ENCODE measurements at regions not wholly inside any gene's neighbourhood (a gene's known extent, or its start where the extent isn't known, plus 50 kb on each side); places are given as distances from the start of the nearest gene placed in this dataset.

GRCh38 chr2:195138435-195138834 is 518.6 kb upstream of the SLC39A10 start:
- TF ChIP-seq POLR2A (IDR thresholded peaks at IDR 0.05; ENCODE audit: borderline replicate concordance, extremely low read depth, insufficient read depth, insufficient read length) (no peak), SRF (IDR thresholded peaks at IDR 0.05; ENCODE audit: low read depth) (no peak), ZFX (IDR thresholded peaks at IDR 0.05) (no peak), TCF7L2 (IDR thresholded peaks at IDR 0.05; ENCODE audit: borderline replicate concordance, extremely low read depth, insufficient read depth, insufficient read length) (no peak), MAX (IDR thresholded peaks at IDR 0.05) (no peak)
- TF ChIP-seq, protein P1, sequence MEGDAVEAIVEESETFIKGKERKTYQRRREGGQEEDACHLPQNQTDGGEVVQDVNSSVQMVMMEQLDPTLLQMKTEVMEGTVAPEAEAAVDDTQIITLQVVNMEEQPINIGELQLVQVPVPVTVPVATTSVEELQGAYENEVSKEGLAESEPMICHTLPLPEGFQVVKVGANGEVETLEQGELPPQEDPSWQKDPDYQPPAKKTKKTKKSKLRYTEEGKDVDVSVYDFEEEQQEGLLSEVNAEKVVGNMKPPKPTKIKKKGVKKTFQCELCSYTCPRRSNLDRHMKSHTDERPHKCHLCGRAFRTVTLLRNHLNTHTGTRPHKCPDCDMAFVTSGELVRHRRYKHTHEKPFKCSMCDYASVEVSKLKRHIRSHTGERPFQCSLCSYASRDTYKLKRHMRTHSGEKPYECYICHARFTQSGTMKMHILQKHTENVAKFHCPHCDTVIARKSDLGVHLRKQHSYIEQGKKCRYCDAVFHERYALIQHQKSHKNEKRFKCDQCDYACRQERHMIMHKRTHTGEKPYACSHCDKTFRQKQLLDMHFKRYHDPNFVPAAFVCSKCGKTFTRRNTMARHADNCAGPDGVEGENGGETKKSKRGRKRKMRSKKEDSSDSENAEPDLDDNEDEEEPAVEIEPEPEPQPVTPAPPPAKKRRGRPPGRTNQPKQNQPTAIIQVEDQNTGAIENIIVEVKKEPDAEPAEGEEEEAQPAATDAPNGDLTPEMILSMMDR (IDR thresholded peaks at IDR 0.05 in 2 of 3, conservative IDR thresholded peaks at IDR 0.05 in 1 of 3; ENCODE audit: borderline replicate concordance in 1 of 3, insufficient read depth in 1 of 3, low read depth in 2 of 3, low read length in 2 of 3) = no peak

All from HCT116 (cell line).